HG02938 (cell line): ENCODE measurements at regions not wholly inside any gene's neighbourhood (a gene's known extent, or its start where the extent isn't known, plus 50 kb on each side); places are given as distances from the start of the nearest gene placed in this dataset.
"Not testable (repeated sequence)": the region's sequence is repeated elsewhere in the genome, so short reads cannot be mapped to it uniquely, and the experiment has no call there.

Experiments used
- ATAC-seq: cut with Tn5 transposase; IDR thresholded peaks from one replicate; pipeline ENCODE4 v1.9.1; 2021; ENCODE audit warnings: mild to moderate bottlenecking, moderate library complexity; ENCODE audit not compliant: unreplicated experiment

GRCh38 chr4:189835505-189835904 lies 105.2 kb upstream of the FRG1 start:
- no peak for ATAC-seq

GRCh38 chr4:189837471-189837870 lies 103.2 kb upstream of the FRG1 start:
- ATAC-seq = no peak

- no peak for ATAC-seq
Measured at GRCh38 chr4:189838821-189839497, 101.7 kb upstream of the FRG1 start.

- ATAC-seq = no peak
Measured at GRCh38 chr4:189840356-189840755, 100.3 kb upstream of the FRG1 start.

GRCh38 chr4:189843413-189844009 lies 97.2 kb upstream of the FRG1 start:
- ATAC-seq = no peak

GRCh38 chr4:189845145-189845846 lies 95.4 kb upstream of the FRG1 start:
- ATAC-seq = no peak

GRCh38 chr4:189846094-189846493 lies 94.6 kb upstream of the FRG1 start:
- ATAC-seq = not testable (repeated sequence)

- ATAC-seq = not testable (repeated sequence)
Measured at GRCh38 chr4:189846608-189847007, 94.1 kb upstream of the FRG1 start.

- not testable (repeated sequence) for ATAC-seq
Measured at GRCh38 chr4:189848672-189849071, 92.0 kb upstream of the FRG1 start.

GRCh38 chr4:189850239-189850856 lies 90.3 kb upstream of the FRG1 start:
- peak; percentile 67 for ATAC-seq

- peak; percentile 65 for ATAC-seq
Measured at GRCh38 chr4:189858435-189858834, 82.2 kb upstream of the FRG1 start.

- no peak for ATAC-seq
Measured at GRCh38 chr4:189861101-189861500, 79.6 kb upstream of the FRG1 start.

- ATAC-seq = no peak
Measured at GRCh38 chr4:189869236-189869635, 71.4 kb upstream of the FRG1 start.

GRCh38 chr4:189870511-189871234 lies 70.0 kb upstream of the FRG1 start:
- ATAC-seq = no peak

- ATAC-seq = no peak
Measured at GRCh38 chr4:189874591-189874990, 66.1 kb upstream of the FRG1 start.

- peak; percentile 52 for ATAC-seq
Measured at GRCh38 chr4:189881190-189881589, 59.5 kb upstream of the FRG1 start.

- ATAC-seq = not testable (repeated sequence)
Measured at GRCh38 chr4:189888407-189888806, 52.3 kb upstream of the FRG1 start.
